Adrenal gland (tissue), 9 donors: ENCODE measurements at regions not wholly inside any gene's neighbourhood (a gene's known extent, or its start where the extent isn't known, plus 50 kb on each side); places are given as distances from the start of the nearest gene placed in this dataset.

Experiments used
- DNase-seq, 7 donors: peaks; one replicate each; pipeline ENCODE4 v3.0.0-alpha.2; 2019 to 2020
- H3K27ac ChIP-seq, 5 donors: fragments of 200-600 bp; sonication (generic) in 4 of 5; 1 replicate in 3 of 5; 2 replicates in 2 of 5; pipeline versions ENCODE4 v1.5.1 to v1.8.0; 2016 to 2020; ENCODE audit warnings: mild to moderate bottlenecking in 1 of 5
- H3K27me3 ChIP-seq: fragments of 200-600 bp; 2 replicates; pipeline ENCODE4 v1.8.0; 2021
- H3K36me3 ChIP-seq, 2 donors: fragments of 200-600 bp; replicated peaks in 1 of 2; 1 replicate in 1 of 2; 2 replicates in 1 of 2; pipeline versions ENCODE4 v1.5.1 to v1.8.0; 2018 to 2022
- H3K4me1 ChIP-seq, 2 donors: fragments of 200-600 bp; replicated peaks in 1 of 2; 1 replicate in 1 of 2; 2 replicates in 1 of 2; pipeline versions ENCODE4 v1.5.1 to v1.8.0; 2018 to 2021
- H3K4me3 ChIP-seq, 4 donors: fragments of 200-600 bp; sonication (generic) in 3 of 4; one replicate each; pipeline ENCODE4 v1.5.1; 2016 to 2018
- H3K9me3 ChIP-seq, 3 donors: fragments of 200-600 bp; sonication (generic) in 1 of 3; replicated peaks in 1 of 3; 1 replicate in 2 of 3; 2 replicates in 1 of 3; pipeline versions ENCODE4 v1.5.1 to v1.8.0; 2016 to 2021
- POLR2A ChIP-seq, 2 donors: fragments of 450-650 bp; IDR thresholded peaks; one replicate each; pipeline ENCODE4 v1.6.1; 2017; ENCODE audit warnings: antibody characterized with exemption in 2 of 2, mild to moderate bottlenecking in 2 of 2, moderate library complexity in 1 of 2
- WGBS, 4 donors: extraction: QIAGEN DNeasy Blood & Tissue Kit in 2 of 4; methylation state at CpG; one replicate each; pipeline versions ENCODE4 v1.1.5 to v1.1.7; 2013 to 2017; 5-methylcytosine and 5-hydroxymethylcytosine counted together
- intact Hi-C, 2 donors: fragments of 100-400 bp; cut with DNase I; formaldehyde crosslinking; loops; one replicate each; pipeline versions ENCODE4 v1.14.1 to v1.15.0; 2022 to 2023
- TF ChIP-seq, protein P1 (sequence below), 6 experiments: fragments of 450-650 bp in 4 of 6; fragments of 200-600 bp in 2 of 6; sonication (generic) in 1 of 6; IDR thresholded peaks; 1 replicate in 5 of 6; 2 replicates in 1 of 6; pipeline versions ENCODE4 v1.5.1 to v1.8.0; 2016 to 2021; ENCODE audit warnings: antibody characterized with exemption in 6 of 6, mild to moderate bottlenecking in 2 of 6, moderate library complexity in 1 of 6
- donor health status: healthy with polysubstance abuse.
- donor health status: Bipolar disorder and iron deficiency.
- donor health status: DM: yes; HTN: yes; CAD: no.
- donor health status: DM: no; HTN: no; CAD: no.
- donor health status: DM: no; HTN: no; CAD: no.

DNA sequence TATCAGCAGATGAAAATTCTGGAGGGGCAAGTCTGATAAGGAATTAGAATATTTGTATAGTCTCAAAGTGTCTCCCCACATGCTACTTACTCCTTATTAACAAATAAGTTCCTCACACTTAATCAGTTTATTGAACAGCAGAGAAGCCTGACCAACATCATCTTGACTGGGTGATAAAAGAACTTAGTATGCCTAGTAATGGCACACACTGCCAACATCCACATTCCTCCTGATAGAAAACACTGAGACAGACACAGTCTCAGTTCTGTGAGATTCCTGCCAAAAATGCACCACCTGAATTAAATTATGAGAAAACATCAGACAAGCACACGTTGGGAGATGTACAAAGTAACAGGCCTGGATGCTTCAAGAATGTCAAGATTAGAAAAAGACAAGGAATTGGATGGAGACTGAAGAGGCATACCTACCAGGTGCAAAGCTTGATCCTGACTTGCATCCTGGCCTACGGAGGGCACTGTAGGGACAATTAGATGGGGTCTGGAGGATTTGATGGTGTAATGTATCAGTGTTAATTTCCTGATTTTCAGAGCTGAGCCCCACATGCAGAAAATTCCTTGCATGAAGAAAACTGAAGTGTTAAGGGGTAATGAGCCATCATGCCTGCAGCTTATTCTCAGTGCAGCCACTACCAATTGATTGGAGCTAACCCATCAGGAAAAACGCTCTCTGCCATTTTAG, 200.4 kb upstream of the SH3BP4 start:
- no peaks in the 10 kb centered on the region for H3K27me3 ChIP-seq
- 71 to 78% (median 75%) methylated on average over 3 of the region's 3 CpGs for WGBS, 4 donors
- H3K27ac ChIP-seq: no peak overlapping the region
- intact Hi-C loops: no loop called here
- H3K4me3 ChIP-seq: no peak overlapping the region
- no peaks in the 10 kb centered on the region for H3K4me1 ChIP-seq
- no peaks in the 10 kb centered on the region for H3K36me3 ChIP-seq
- DNase-seq: no peak
- H3K9me3 ChIP-seq: no peaks in the 10 kb centered on the region
- TF ChIP-seq POLR2A (IDR thresholded peaks at IDR 0.05): no peak
- TF ChIP-seq, protein P1, sequence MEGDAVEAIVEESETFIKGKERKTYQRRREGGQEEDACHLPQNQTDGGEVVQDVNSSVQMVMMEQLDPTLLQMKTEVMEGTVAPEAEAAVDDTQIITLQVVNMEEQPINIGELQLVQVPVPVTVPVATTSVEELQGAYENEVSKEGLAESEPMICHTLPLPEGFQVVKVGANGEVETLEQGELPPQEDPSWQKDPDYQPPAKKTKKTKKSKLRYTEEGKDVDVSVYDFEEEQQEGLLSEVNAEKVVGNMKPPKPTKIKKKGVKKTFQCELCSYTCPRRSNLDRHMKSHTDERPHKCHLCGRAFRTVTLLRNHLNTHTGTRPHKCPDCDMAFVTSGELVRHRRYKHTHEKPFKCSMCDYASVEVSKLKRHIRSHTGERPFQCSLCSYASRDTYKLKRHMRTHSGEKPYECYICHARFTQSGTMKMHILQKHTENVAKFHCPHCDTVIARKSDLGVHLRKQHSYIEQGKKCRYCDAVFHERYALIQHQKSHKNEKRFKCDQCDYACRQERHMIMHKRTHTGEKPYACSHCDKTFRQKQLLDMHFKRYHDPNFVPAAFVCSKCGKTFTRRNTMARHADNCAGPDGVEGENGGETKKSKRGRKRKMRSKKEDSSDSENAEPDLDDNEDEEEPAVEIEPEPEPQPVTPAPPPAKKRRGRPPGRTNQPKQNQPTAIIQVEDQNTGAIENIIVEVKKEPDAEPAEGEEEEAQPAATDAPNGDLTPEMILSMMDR (IDR thresholded peaks at IDR 0.05): no peak

- H3K9me3 ChIP-seq: no peaks in the 10 kb centered on the region
- H3K4me3 ChIP-seq: no peak overlapping the region
- H3K4me1 ChIP-seq: no peaks in the 10 kb centered on the region
- no peak for TF ChIP-seq POLR2A (IDR thresholded peaks at IDR 0.05)
- WGBS, 4 donors: 67 to 95% (median 90%) methylated on average over 3 of the region's 3 CpGs
- DNase-seq: no peak
- no peaks in the 10 kb centered on the region for H3K27me3 ChIP-seq
- no peaks in the 10 kb centered on the region for H3K36me3 ChIP-seq
- intact Hi-C loops: no loop called here
- no peak overlapping the region for H3K27ac ChIP-seq
Observed at GRCh38 chr2:234747833-234748559, 203.8 kb upstream of the SH3BP4 start.

GRCh38 chr2:234747032-234747431, 204.8 kb upstream of the SH3BP4 start:
- Histone ChIP-seq H3K27me3 (no peaks in the 10 kb centered on the region), H3K27ac (no peak overlapping the region), H3K9me3 (no peaks in the 10 kb centered on the region), H3K36me3 (no peaks in the 10 kb centered on the region), H3K4me1 (no peaks in the 10 kb centered on the region), H3K4me3 (no peak overlapping the region)
- DNase-seq: no peak
- intact Hi-C loops: no loop called here
- no peak for TF ChIP-seq POLR2A (IDR thresholded peaks at IDR 0.05)
- TF ChIP-seq, protein P1 (IDR thresholded peaks at IDR 0.05): no peak

DNA sequence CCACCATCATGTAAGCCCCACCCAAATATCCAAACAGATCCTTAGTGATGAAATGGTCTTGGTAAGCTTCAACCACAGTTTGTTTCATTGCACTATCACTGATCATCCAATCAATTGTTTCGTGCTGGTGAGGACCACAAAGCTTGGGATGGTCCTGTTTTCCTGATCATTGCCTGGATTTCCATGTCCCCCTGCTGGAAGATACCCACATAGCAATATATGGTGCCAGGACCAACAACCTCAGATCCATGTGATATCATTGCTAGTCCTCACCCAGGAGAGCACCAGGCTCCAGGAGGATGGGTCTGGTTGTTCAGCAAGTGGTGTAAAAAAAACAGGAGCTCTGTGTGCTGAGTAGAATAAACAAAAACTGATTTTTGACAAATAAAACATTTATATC, 206.5 kb upstream of the SH3BP4 start:
- H3K36me3 ChIP-seq: no peaks in the 10 kb centered on the region
- no peaks in the 10 kb centered on the region for H3K9me3 ChIP-seq
- no peak for DNase-seq
- H3K27ac ChIP-seq: no peak overlapping the region
- H3K4me1 ChIP-seq: no peaks in the 10 kb centered on the region
- TF ChIP-seq, protein P1 (IDR thresholded peaks at IDR 0.05): no peak
- TF ChIP-seq POLR2A (IDR thresholded peaks at IDR 0.05): no peak
- H3K4me3 ChIP-seq: no peak overlapping the region
- WGBS, 4 donors: 71 to 89% (median 82%) methylated on average over 1 of the region's 1 CpG
- intact Hi-C loops: no loop called here
- H3K27me3 ChIP-seq: no peaks in the 10 kb centered on the region

DNA sequence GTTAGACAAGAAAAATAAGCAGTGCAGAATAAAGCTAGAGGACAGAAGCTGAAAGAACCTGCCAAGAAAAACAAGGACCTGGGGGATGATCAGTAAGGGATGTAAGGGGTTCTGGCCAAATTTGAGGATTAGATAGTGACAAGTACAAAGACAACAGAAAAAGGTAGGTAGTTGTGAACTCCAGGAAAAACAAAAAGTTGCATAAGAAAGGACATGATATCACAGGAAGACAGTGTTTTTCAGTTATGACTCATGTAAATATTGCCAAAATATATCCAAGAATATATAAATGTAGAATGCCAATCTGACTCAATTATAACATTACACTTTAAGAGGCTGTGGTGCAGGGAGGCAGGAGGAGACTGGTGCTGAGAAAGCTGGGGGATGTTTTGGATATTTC, 209.8 kb upstream of the SH3BP4 start:
- H3K9me3 ChIP-seq: no peaks in the 10 kb centered on the region
- no peak overlapping the region for H3K27ac ChIP-seq
- no peaks in the 10 kb centered on the region for H3K27me3 ChIP-seq
- no peak for DNase-seq
- H3K4me3 ChIP-seq: no peak overlapping the region
- intact Hi-C loops: no loop called here
- no peaks in the 10 kb centered on the region for H3K4me1 ChIP-seq
- TF ChIP-seq, protein P1 (IDR thresholded peaks at IDR 0.05): no peak
- TF ChIP-seq POLR2A (IDR thresholded peaks at IDR 0.05): no peak
- no peaks in the 10 kb centered on the region for H3K36me3 ChIP-seq
